Upper lobe of left lung (tissue), 6 donors: ENCODE measurements at regions not wholly inside any gene's neighbourhood (a gene's known extent, or its start where the extent isn't known, plus 50 kb on each side); places are given as distances from the start of the nearest gene placed in this dataset.

ENCODE experiments used
- ATAC-seq, 2 donors: fragments of 200-7000 bp; cut with Tn5 transposase; one replicate each; pipeline ENCODE4 v1.9.1; 2022; ENCODE audit warnings: mild to moderate bottlenecking in 2 of 2, moderate library complexity in 2 of 2; ENCODE audit not compliant: low FRiP score in 2 of 2
- DNase-seq, 2 donors: peaks; one replicate each; pipeline ENCODE4 v3.0.0-alpha.2; 2019 to 2020
- H3K27ac ChIP-seq, 4 donors: fragments of 200-600 bp; sonication (generic); one replicate each; pipeline ENCODE4 v1.5.1; 2016 to 2019
- H3K27me3 ChIP-seq, 4 donors: fragments of 200-600 bp; sonication (generic); one replicate each; pipeline ENCODE4 v1.5.1; 2017 to 2019
- H3K36me3 ChIP-seq, 4 donors: fragments of 200-600 bp; sonication (generic); one replicate each; pipeline ENCODE4 v1.5.1; 2016 to 2019
- H3K4me1 ChIP-seq, 4 donors: fragments of 200-600 bp; sonication (generic); one replicate each; pipeline ENCODE4 v1.5.1; 2018 to 2019
- H3K4me3 ChIP-seq, 4 donors: fragments of 200-600 bp; sonication (generic); one replicate each; pipeline ENCODE4 v1.5.1; 2017 to 2019; ENCODE audit warnings: mild to moderate bottlenecking in 2 of 4, moderate library complexity in 1 of 4
- H3K9me3 ChIP-seq, 4 donors: fragments of 200-600 bp; sonication (generic); one replicate each; pipeline ENCODE4 v1.5.1; 2018 to 2019
- EP300 ChIP-seq, 4 donors: sonication (generic); formaldehyde crosslinking; IDR thresholded peaks; one replicate each; pipeline ENCODE4 v1.5.1; 2017; ENCODE audit warnings: antibody characterized with exemption in 4 of 4, control low read depth in 2 of 4
- POLR2A ChIP-seq, 4 donors: fragments of 450-650 bp; IDR thresholded peaks; one replicate each; pipeline ENCODE4 v1.5.1; 2016 to 2017; ENCODE audit warnings: antibody characterized with exemption in 4 of 4, mild to moderate bottlenecking in 2 of 4
- POLR2AphosphoS5 ChIP-seq, 2 donors: sonication (generic); formaldehyde crosslinking; IDR thresholded peaks; one replicate each; pipeline ENCODE4 v1.5.1; 2017; ENCODE audit warnings: antibody characterized with exemption in 2 of 2
- WGBS, 2 donors: methylation state at CpG; one replicate each; pipeline ENCODE4 v1.1.5; 2017 to 2018; 5-methylcytosine and 5-hydroxymethylcytosine counted together
- TF ChIP-seq, protein P1 (sequence below), 6 experiments: fragments of 450-650 bp in 4 of 6; fragments of 200-600 bp in 2 of 6; sonication (generic) in 2 of 6; IDR thresholded peaks; one replicate each; pipeline ENCODE4 v1.5.1; 2016 to 2019; ENCODE audit warnings: antibody characterized with exemption in 6 of 6
- donor health status: DM: no; HTN: no; CAD: no; lungs with moderate emphysema.
- donor health status: DM: no; HTN: yes; CAD: no; lungs with severe emphysema.

DNA sequence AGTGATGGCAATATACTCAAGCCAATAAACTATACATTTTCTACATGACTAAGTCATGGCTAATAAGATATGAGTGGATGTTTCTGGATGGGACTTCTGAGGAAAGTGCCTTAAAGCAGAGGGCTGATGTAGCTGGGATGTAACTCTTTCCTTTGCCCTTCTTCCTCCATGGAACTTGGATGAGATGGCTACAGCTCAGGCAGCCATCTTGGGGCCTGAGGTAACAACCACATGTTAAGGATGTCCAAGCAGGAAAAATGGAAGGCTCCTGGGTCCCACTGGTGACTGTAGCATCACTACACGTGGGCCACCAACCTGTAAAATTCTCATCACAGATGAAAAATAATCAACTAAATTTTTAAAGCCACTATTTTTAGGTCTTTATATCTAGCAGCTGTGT is 54.4 kb upstream of the GRIP1 start:
- TF ChIP-seq POLR2AphosphoS5 (IDR thresholded peaks at IDR 0.05) (no peak), POLR2A (IDR thresholded peaks at IDR 0.05) (no peak), EP300 (IDR thresholded peaks at IDR 0.05) (no peak)
- TF ChIP-seq, protein P1, sequence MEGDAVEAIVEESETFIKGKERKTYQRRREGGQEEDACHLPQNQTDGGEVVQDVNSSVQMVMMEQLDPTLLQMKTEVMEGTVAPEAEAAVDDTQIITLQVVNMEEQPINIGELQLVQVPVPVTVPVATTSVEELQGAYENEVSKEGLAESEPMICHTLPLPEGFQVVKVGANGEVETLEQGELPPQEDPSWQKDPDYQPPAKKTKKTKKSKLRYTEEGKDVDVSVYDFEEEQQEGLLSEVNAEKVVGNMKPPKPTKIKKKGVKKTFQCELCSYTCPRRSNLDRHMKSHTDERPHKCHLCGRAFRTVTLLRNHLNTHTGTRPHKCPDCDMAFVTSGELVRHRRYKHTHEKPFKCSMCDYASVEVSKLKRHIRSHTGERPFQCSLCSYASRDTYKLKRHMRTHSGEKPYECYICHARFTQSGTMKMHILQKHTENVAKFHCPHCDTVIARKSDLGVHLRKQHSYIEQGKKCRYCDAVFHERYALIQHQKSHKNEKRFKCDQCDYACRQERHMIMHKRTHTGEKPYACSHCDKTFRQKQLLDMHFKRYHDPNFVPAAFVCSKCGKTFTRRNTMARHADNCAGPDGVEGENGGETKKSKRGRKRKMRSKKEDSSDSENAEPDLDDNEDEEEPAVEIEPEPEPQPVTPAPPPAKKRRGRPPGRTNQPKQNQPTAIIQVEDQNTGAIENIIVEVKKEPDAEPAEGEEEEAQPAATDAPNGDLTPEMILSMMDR (IDR thresholded peaks at IDR 0.05) = no peak
- Histone ChIP-seq H3K4me3 (no peak overlapping the region), H3K4me1 (no peaks in the 10 kb centered on the region), H3K27ac (no peak overlapping the region), H3K27me3 (no peaks in the 10 kb centered on the region), H3K9me3 (no peaks in the 10 kb centered on the region), H3K36me3 (no peaks in the 10 kb centered on the region)
- ATAC-seq (no peak), DNase-seq (no peak)
- WGBS, 2 donors = 80 to 89% methylated on average over 1 of the region's 1 CpG

DNA sequence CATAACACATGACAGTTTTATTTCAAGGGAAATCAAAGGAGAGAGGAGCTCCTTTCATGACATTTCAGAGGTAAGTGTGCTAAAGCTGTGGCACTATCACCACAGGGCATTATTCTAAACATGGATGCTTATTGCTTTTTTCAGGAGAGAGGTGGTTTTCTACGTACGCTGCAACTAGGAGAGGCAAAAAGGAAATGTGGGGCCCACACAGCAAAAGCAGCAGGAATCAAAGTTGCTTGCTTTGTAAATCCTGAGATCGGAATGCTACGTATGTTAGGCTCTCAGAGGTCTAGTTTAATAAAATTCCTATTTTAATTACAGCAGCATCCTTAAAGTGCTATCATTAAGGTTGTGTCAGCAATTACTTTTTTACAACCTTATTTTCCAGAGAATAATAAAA is 55.0 kb upstream of the GRIP1 start:
- H3K4me3 ChIP-seq = no peak overlapping the region

DNA sequence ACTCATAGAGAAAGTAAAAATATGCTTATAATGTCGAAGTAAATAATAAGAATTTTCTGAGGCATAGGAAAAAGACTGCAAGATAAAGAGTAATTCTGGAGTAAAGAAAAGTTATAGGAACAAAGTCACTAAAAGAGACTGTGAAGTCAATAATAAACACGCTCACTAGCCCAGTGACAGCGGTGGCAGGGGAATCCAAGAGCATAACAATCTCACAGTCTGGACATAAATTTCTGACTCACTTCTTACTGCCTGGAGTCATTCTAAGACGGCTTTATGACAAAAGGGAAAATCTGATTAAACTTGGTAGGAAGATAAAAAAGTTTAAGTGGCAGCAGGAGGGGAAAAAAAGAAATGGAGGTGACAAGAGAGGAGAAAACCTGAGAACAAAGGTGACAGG is 56.4 kb upstream of the GRIP1 start:
- 77 to 84% methylated on average over 4 of the region's 4 CpGs for whole genome bisulfite sequencing, 2 donors
- no peak overlapping the region for H3K27ac ChIP-seq
- ATAC-seq (no peak), DNase-seq (no peak)
- TF ChIP-seq EP300 (IDR thresholded peaks at IDR 0.05) = no peak
- TF ChIP-seq, protein P1 (IDR thresholded peaks at IDR 0.05) = no peak
- TF ChIP-seq POLR2A (IDR thresholded peaks at IDR 0.05) = no peak
- no peak for TF ChIP-seq POLR2AphosphoS5 (IDR thresholded peaks at IDR 0.05)
- no peaks in the 10 kb centered on the region for H3K27me3 ChIP-seq
- no peaks in the 10 kb centered on the region for H3K36me3 ChIP-seq
- no peaks in the 10 kb centered on the region for H3K4me1 ChIP-seq
- H3K4me3 ChIP-seq = no peak overlapping the region
- H3K9me3 ChIP-seq = no peaks in the 10 kb centered on the region

More for the DNA sequence above, 55.0 kb upstream of the GRIP1 start:
- no peak for TF ChIP-seq EP300 (IDR thresholded peaks at IDR 0.05)
- TF ChIP-seq, protein P1 (IDR thresholded peaks at IDR 0.05) = no peak
- ATAC-seq (no peak), DNase-seq (no peak)
- WGBS, 2 donors = 77 to 80% methylated on average over 4 of the region's 4 CpGs
- H3K4me1 ChIP-seq = no peaks in the 10 kb centered on the region
- no peak overlapping the region for H3K27ac ChIP-seq
- no peaks in the 10 kb centered on the region for H3K36me3 ChIP-seq
- no peaks in the 10 kb centered on the region for H3K27me3 ChIP-seq
- H3K9me3 ChIP-seq = no peaks in the 10 kb centered on the region

DNA sequence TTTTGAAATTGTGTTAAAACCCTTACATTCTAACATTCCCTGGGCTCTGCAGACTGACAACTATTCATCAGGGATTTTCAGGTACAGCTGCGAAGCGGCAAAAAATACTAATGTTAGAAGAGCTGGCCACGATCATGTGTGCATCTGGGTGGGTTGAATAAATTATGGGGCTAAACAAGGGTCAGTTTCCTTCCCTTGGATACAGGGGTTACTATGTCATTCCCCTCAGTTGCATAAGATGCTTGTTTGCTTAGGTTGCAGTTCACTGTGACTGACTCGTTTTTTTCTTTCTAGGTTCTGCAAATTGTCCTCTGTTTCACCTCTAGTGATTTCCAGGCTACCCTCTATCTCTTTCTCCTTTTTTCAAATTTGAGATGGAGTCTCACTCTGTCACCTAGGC is 58.1 kb upstream of the GRIP1 start:
- no peak for DNase-seq
- Histone ChIP-seq H3K9me3 (no peaks in the 10 kb centered on the region), H3K4me1 (no peaks in the 10 kb centered on the region), H3K4me3 (no peak overlapping the region), H3K36me3 (no peaks in the 10 kb centered on the region), H3K27ac (no peak overlapping the region), H3K27me3 (no peaks in the 10 kb centered on the region)
- TF ChIP-seq, protein P1 (IDR thresholded peaks at IDR 0.05) = no peak
- TF ChIP-seq EP300 (IDR thresholded peaks at IDR 0.05) (no peak), POLR2AphosphoS5 (IDR thresholded peaks at IDR 0.05) (no peak), POLR2A (IDR thresholded peaks at IDR 0.05) (no peak)
- whole genome bisulfite sequencing, 2 donors = 66 to 72% methylated on average over 4 of the region's 4 CpGs
- ATAC-seq = no peak

DNA sequence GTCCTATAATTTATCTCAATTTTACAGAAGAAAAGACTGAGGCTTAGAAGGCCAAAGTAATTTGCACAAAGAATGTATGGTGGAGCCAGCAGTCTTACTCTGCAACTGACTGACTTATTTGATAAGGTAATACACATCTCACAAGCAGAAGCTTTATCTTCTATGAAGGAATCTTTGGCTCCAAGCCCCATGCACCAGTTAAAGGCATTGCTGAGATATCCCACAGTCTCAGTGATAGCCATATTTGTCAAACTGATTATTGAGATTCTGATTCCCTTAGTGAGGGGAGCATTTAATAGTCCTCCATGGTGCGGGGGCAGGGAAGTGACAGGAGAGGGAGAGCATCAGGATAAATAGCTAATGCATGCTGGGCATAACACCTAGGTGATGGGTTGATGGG is 60.4 kb upstream of the GRIP1 start:
- Histone ChIP-seq H3K27ac (no peak overlapping the region), H3K36me3 (no peaks in the 10 kb centered on the region), H3K9me3 (no peaks in the 10 kb centered on the region), H3K27me3 (no peaks in the 10 kb centered on the region), H3K4me3 (no peak overlapping the region), H3K4me1 (no peaks in the 10 kb centered on the region)
- ATAC-seq = no peak
- WGBS, 2 donors = 82 to 95% methylated on average over 1 of the region's 1 CpG
- DNase-seq = no peak
- TF ChIP-seq, protein P1 (IDR thresholded peaks at IDR 0.05) = no peak
- TF ChIP-seq POLR2A (IDR thresholded peaks at IDR 0.05) (no peak), EP300 (IDR thresholded peaks at IDR 0.05) (no peak), POLR2AphosphoS5 (IDR thresholded peaks at IDR 0.05) (no peak)
